Bronchial epithelial cell (primary cell): ENCODE measurements at regions not wholly inside any gene's neighbourhood (a gene's known extent, or its start where the extent isn't known, plus 50 kb on each side); places are given as distances from the start of the nearest gene placed in this dataset.
A peak's percentile ranks its signal among the peaks of the same experiment; 100 is the strongest.
"Not testable (repeated sequence)": the region's sequence is repeated elsewhere in the genome, so short reads cannot be mapped to it uniquely, and the experiment has no call there.

Experiments used
- DNase-seq: peaks from one replicate; pipeline ENCODE4 v3.0.0-alpha.2; 2010; ENCODE audit warnings: low read depth
- FAIRE-seq: peaks from 2 replicates; lab custom pipeline; 2011; peaks lifted over from hg19 to GRCh38; lab: Jason Lieb, UNC
- H3K27me3 ChIP-seq: 2 replicates; pipeline ENCODE4 v1.5.1; 2011; ENCODE audit warnings: low read length; ENCODE audit not compliant: control insufficient read depth, insufficient read depth
- H3K36me3 ChIP-seq: 2 replicates; pipeline ENCODE4 v1.5.1; 2011; ENCODE audit warnings: low read length; ENCODE audit not compliant: control insufficient read depth, insufficient read depth
- H3K4me3 ChIP-seq: 2 replicates; pipeline ENCODE4 v1.5.1; 2011; ENCODE audit warnings: mild to moderate bottlenecking, low read depth, low read length, control low read depth
- TF ChIP-seq, protein P1 (sequence below): IDR thresholded peaks from 2 replicates; pipeline ENCODE4 v1.5.1; 2011; ENCODE audit warnings: mild to moderate bottlenecking, moderate library complexity, low read length, control low read depth, inconsistent platforms; ENCODE audit not compliant: insufficient read depth, severe bottlenecking

DNA sequence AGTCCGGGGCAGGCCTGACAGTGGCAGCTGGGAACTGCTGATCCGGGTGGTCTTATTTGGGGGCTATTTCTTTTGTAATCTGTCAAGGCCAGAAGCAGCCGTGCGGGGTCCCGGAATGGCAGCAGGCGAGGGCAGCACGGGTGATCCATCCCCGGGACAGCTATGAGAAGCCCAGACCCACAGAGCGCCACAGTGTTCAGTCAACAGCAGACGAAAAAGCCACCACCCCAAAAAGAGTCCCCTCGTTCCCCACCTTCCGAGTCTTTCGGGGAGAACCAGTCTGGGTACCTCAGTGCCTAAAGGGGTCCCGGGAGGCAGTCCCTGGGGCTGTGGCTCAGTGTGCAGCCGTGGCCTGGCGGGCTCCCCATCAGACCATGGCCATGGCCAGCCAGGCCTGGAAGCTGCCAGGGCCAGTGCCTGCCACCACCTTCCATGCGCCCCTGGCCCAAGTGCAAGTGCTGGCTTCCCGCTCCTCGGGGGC is 125.1 kb upstream of the KCTD7 start:
- TF ChIP-seq, protein P1, sequence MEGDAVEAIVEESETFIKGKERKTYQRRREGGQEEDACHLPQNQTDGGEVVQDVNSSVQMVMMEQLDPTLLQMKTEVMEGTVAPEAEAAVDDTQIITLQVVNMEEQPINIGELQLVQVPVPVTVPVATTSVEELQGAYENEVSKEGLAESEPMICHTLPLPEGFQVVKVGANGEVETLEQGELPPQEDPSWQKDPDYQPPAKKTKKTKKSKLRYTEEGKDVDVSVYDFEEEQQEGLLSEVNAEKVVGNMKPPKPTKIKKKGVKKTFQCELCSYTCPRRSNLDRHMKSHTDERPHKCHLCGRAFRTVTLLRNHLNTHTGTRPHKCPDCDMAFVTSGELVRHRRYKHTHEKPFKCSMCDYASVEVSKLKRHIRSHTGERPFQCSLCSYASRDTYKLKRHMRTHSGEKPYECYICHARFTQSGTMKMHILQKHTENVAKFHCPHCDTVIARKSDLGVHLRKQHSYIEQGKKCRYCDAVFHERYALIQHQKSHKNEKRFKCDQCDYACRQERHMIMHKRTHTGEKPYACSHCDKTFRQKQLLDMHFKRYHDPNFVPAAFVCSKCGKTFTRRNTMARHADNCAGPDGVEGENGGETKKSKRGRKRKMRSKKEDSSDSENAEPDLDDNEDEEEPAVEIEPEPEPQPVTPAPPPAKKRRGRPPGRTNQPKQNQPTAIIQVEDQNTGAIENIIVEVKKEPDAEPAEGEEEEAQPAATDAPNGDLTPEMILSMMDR: no peak
- DNase-seq (no peak), FAIRE-seq (no peak)
- Histone ChIP-seq H3K36me3 (no peaks in the 10 kb centered on the region), H3K4me3 (no peak overlapping the region), H3K27me3 (peaks cover 4% of the 10 kb centered on the region)

DNA sequence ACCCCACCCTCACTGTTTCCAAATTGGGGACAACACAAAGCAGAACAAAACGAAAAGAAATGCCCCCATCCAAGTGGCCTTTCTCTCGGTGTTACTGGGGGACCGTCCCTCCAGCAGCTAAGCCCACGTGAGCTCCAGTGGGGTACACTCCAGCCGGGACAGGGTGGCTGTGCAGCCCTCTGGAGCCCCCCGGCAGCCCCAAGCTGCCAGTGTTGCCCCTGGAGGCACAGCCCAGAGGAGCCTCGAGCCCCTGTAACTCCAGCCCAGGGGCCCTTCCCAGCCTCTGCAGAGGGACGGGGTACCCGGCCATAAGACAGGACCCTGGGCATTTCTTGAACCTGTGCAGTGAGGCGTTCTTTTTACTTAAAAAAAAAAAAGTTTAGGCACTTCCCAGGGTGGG is 124.5 kb upstream of the KCTD7 start:
- peaks cover 4% of the 10 kb centered on the region for H3K27me3 ChIP-seq
- no peak for FAIRE-seq
- H3K36me3 ChIP-seq: no peaks in the 10 kb centered on the region
- H3K4me3 ChIP-seq: no peak overlapping the region
- TF ChIP-seq, protein P1: no peak
- no peak for DNase-seq

DNA sequence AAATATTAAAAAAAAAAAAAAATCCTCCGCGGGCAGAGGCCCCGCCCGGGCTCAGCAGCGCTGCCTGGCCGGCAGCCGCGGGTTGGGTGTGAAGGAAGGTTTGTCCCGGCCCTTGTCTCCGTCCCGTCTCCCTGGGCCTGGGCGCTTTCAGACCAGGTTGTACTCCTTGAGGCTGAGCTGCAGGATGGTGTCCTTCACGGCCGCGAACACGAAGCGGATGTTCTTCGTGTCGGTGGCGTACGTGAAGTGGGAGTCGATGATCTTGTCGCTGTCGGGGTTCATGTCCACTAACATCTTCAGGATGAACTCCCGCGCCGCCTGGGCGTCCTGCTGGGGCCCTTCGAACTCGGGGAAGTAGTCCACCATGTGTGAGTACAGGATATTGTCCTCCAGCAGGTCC is 123.7 kb upstream of the KCTD7 start:
- TF ChIP-seq, protein P1: no peak

DNA sequence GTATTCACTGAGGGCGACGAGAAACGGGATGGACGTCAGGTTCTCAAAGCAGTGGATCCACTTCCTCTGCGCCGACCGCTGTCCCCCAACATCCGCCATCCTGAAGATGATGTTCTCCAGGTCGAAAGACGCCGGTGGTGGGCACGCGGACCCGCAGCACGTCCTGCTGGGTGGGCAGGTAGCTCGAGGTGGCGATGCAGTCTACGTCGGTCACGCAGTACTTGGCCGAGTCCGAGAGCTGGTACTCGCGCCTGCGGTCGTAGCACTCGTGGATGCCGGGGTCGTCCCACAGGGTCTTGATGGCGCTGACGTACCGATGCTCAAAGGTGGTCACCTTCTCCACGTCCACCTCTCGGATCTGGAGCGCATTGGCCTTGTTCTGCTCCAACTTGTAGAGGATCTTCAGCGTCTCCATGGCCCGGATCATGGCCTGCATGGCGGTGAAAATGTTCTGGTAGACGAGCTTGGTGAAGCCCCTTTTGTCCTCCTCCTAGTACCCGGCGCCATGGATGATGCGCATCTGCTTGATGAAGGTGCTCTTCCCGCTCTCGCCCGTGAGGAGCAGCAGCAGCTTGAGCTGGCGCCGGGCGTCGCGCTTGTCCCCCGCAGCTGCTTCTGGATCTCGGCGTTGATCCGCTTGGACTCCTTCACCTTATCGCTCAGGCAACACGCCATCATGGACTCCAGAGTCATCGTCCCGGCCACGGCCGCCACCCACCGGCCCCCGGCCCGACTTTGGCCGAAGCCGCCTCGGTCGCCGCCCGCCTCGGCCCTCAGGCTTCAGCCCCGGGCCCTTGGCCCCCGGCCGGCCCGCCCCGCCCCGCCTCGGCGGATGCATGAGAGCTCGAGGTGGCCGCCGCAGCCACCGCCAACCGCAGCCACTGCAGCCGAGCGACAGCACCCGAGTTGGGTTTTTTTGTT is 122.9 kb upstream of the KCTD7 start:
- TF ChIP-seq, protein P1: no peak
- DNase-seq: no peak
- H3K36me3 ChIP-seq: no peaks in the 10 kb centered on the region
- H3K27me3 ChIP-seq: peaks cover 4% of the 10 kb centered on the region
- no peak for FAIRE-seq
- peak overlapping the region; percentile 1 for H3K4me3 ChIP-seq

More for the DNA sequence above, 123.7 kb upstream of the KCTD7 start:
- FAIRE-seq (no peak), DNase-seq (no peak)
- peaks cover 4% of the 10 kb centered on the region for H3K27me3 ChIP-seq
- H3K36me3 ChIP-seq: no peaks in the 10 kb centered on the region
- H3K4me3 ChIP-seq: no peak overlapping the region

DNA sequence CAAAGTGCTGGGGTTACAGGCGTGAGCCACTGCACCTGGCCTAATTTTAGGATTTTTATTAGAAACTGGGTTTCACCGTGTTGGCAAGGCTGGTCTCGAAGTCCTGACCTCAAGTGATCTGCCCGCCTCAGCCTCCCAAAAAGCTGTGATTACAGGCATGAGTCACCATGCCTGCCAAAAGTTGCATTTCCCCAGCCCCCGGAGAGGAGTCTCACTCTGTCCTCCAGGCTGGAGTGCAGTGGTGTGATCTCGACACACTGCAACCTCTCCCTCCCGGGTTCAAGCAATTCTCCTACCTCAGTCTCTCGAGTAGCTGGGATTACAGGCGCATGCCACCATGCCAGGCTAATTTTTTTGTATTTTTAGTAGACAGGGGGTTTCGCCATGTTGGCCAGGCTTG is 122.0 kb upstream of the KCTD7 start:
- FAIRE-seq, DNase-seq, H3K27me3 ChIP-seq, H3K36me3 ChIP-seq, H3K4me3 ChIP-seq: not testable (repeated sequence)

DNA sequence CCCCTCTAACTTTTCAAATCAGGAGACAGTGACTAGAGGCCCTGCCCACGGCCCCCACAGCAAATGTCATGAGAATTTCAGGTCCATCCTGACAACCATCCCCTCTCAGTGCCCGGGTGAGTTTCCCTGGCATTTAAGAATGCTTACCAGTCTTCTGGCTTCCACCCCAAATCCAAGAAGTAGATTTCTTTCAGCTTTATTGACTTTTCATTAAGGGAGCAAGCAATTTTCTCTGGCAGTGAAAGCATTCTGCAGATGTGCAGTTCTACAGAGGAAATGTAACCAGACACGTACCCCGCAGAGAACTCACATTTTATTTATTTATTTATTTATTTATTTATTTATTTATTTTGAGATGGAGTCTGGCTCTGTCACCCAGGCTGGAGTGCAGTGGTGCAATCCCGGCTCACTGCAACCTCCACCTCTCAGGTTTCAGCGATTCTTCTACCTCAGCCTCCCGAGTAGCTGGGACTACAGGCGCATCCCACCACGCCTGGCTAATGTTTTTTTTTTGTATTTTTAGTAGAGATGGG is 120.9 kb upstream of the KCTD7 start:
- TF ChIP-seq, protein P1: no peak
- peaks cover 4% of the 10 kb centered on the region for H3K27me3 ChIP-seq
- FAIRE-seq (no peak), DNase-seq (no peak)
- H3K36me3 ChIP-seq: no peaks in the 10 kb centered on the region
- no peak overlapping the region for H3K4me3 ChIP-seq
